ENCODE measurements at regions not wholly inside any gene's neighbourhood (a gene's known extent, or its start where the extent isn't known, plus 50 kb on each side); places are given as distances from the start of the nearest gene placed in this dataset.

GRCh38 chr13:33535061-33535460 lies 249.5 kb upstream of the STARD13 start:
- H2AFZ ChIP-seq (ENCODE audit: low read length) = no peak overlapping the region

GRCh38 chr13:33536601-33537000 lies 251.0 kb upstream of the STARD13 start:
- Histone ChIP-seq H3K79me2 (ENCODE audit: low read length) (no peaks in the 10 kb centered on the region), H3K4me3 (ENCODE audit: low read length) (no peak overlapping the region), H3K4me1 (ENCODE audit: low read length) (no peaks in the 10 kb centered on the region), H3K9me3 (replicated peaks; ENCODE audit: insufficient read depth, low read length) (no peaks in the 10 kb centered on the region), H3K9me2 (replicated peaks; ENCODE audit: insufficient read depth, low read length) (no peaks in the 10 kb centered on the region), H3K36me3 (replicated peaks; ENCODE audit: insufficient read depth, low read length) (no peaks in the 10 kb centered on the region), H3K27ac (ENCODE audit: low read length) (no peak overlapping the region), H3F3A (ENCODE audit: insufficient read depth, low read length) (peaks cover 3% of the 10 kb centered on the region), H4K20me1 (ENCODE audit: insufficient read depth, low read length) (no peaks in the 10 kb centered on the region), H2AFZ (ENCODE audit: low read length) (no peak overlapping the region), H3K27me3 (replicated peaks; ENCODE audit: insufficient read depth, low read length) (no peaks in the 10 kb centered on the region), H3K4me2 (ENCODE audit: low read depth, low read length) (no peak overlapping the region), H3K9ac (ENCODE audit: low read length) (no peak overlapping the region)
- TF ChIP-seq EZH2 (optimal IDR thresholded peaks at IDR 0.05; ENCODE audit: low read depth, low read length) = no peak
- no peak for TF ChIP-seq EZH2phosphoT487 (IDR thresholded peaks at IDR 0.05; ENCODE audit: low read length)
- TF ChIP-seq CTCF (IDR thresholded peaks at IDR 0.05; ENCODE audit: low read length) = no peak
- no peak for DNase-seq

More at GRCh38 chr13:33535061-33535460, 249.5 kb upstream of the STARD13 start:
- Histone ChIP-seq H3K4me2 (ENCODE audit: low read depth, low read length) (no peak overlapping the region), H3K4me3 (ENCODE audit: low read length) (no peak overlapping the region), H3K9me2 (replicated peaks; ENCODE audit: insufficient read depth, low read length) (no peaks in the 10 kb centered on the region), H3K9me3 (replicated peaks; ENCODE audit: insufficient read depth, low read length) (no peaks in the 10 kb centered on the region), H3K36me3 (replicated peaks; ENCODE audit: insufficient read depth, low read length) (no peaks in the 10 kb centered on the region), H3K27ac (ENCODE audit: low read length) (no peak overlapping the region), H3K79me2 (ENCODE audit: low read length) (no peaks in the 10 kb centered on the region), H3K9ac (ENCODE audit: low read length) (no peak overlapping the region), H3K4me1 (ENCODE audit: low read length) (no peaks in the 10 kb centered on the region), H3K27me3 (replicated peaks; ENCODE audit: insufficient read depth, low read length) (no peaks in the 10 kb centered on the region), H3F3A (ENCODE audit: insufficient read depth, low read length) (no peaks in the 10 kb centered on the region), H4K20me1 (ENCODE audit: insufficient read depth, low read length) (no peaks in the 10 kb centered on the region)
- no peak for TF ChIP-seq EZH2 (optimal IDR thresholded peaks at IDR 0.05; ENCODE audit: low read depth, low read length)
- TF ChIP-seq CTCF (IDR thresholded peaks at IDR 0.05; ENCODE audit: low read length) = no peak
- no peak for TF ChIP-seq EZH2phosphoT487 (IDR thresholded peaks at IDR 0.05; ENCODE audit: low read length)
- no peak for DNase-seq

GRCh38 chr13:33537026-33537425 lies 251.5 kb upstream of the STARD13 start:
- no peaks in the 10 kb centered on the region for H3K27me3 ChIP-seq (replicated peaks; ENCODE audit: insufficient read depth, low read length)
- H3K36me3 ChIP-seq (replicated peaks; ENCODE audit: insufficient read depth, low read length) = no peaks in the 10 kb centered on the region
- no peaks in the 10 kb centered on the region for H3K9me3 ChIP-seq (replicated peaks; ENCODE audit: insufficient read depth, low read length)
- H3K4me3 ChIP-seq (ENCODE audit: low read length) = no peak overlapping the region
- no peaks in the 10 kb centered on the region for H3K9me2 ChIP-seq (replicated peaks; ENCODE audit: insufficient read depth, low read length)
- no peak overlapping the region for H2AFZ ChIP-seq (ENCODE audit: low read length)
- TF ChIP-seq EZH2 (optimal IDR thresholded peaks at IDR 0.05; ENCODE audit: low read depth, low read length) = no peak
- no peak for TF ChIP-seq EZH2phosphoT487 (IDR thresholded peaks at IDR 0.05; ENCODE audit: low read length)
- no peak for TF ChIP-seq CTCF (IDR thresholded peaks at IDR 0.05; ENCODE audit: low read length)
- H3F3A ChIP-seq (ENCODE audit: insufficient read depth, low read length) = peaks cover 7% of the 10 kb centered on the region
- H3K9ac ChIP-seq (ENCODE audit: low read length) = no peak overlapping the region
- no peak overlapping the region for H3K27ac ChIP-seq (ENCODE audit: low read length)
- no peaks in the 10 kb centered on the region for H3K4me1 ChIP-seq (ENCODE audit: low read length)
- no peak overlapping the region for H3K4me2 ChIP-seq (ENCODE audit: low read depth, low read length)
- no peak for DNase-seq
- no peaks in the 10 kb centered on the region for H3K79me2 ChIP-seq (ENCODE audit: low read length)
- H4K20me1 ChIP-seq (ENCODE audit: insufficient read depth, low read length) = no peaks in the 10 kb centered on the region
